Fibroblast of pulmonary artery (primary cell): ENCODE measurements at regions not wholly inside any gene's neighbourhood (a gene's known extent, or its start where the extent isn't known, plus 50 kb on each side); places are given as distances from the start of the nearest gene placed in this dataset.

ENCODE experiments used
- DNase-seq: peaks from one replicate; pipeline ENCODE4 v3.0.0-alpha.2; 2010; ENCODE audit warnings: low read depth
- H3K4me3 ChIP-seq: replicated peaks from 2 replicates; pipeline ENCODE4 v1.5.1; 2011; ENCODE audit warnings: low read depth, mild to moderate bottlenecking, control low read depth, low read length, moderate library complexity
- TF ChIP-seq, protein P1 (sequence below): IDR thresholded peaks from 2 replicates; pipeline ENCODE4 v1.5.1; 2011; ENCODE audit warnings: mild to moderate bottlenecking, control low read depth, low read length, inconsistent platforms; ENCODE audit errors: missing control alignments

DNA sequence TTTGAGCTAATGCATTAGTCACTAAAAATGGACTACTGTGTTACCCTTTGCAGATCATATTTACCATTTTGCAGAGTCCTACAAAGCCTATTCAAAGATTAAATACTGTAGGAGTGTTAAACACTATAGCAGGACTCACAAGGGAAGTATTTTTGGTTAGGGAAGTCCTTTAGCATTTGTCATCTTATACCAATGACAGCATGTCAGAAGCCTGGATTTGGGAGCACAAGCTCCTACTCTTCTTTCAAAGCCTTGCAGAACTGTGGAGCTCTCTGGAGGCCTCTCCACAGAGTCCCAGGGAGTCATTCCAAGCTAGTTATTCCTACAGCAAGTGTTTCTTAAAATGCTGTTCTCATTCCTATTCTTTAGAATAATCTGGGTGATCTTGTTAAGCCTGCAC, 288.8 kb downstream of the PIK3R1 start:
- no peak overlapping the region for H3K4me3 ChIP-seq
- TF ChIP-seq, protein P1, sequence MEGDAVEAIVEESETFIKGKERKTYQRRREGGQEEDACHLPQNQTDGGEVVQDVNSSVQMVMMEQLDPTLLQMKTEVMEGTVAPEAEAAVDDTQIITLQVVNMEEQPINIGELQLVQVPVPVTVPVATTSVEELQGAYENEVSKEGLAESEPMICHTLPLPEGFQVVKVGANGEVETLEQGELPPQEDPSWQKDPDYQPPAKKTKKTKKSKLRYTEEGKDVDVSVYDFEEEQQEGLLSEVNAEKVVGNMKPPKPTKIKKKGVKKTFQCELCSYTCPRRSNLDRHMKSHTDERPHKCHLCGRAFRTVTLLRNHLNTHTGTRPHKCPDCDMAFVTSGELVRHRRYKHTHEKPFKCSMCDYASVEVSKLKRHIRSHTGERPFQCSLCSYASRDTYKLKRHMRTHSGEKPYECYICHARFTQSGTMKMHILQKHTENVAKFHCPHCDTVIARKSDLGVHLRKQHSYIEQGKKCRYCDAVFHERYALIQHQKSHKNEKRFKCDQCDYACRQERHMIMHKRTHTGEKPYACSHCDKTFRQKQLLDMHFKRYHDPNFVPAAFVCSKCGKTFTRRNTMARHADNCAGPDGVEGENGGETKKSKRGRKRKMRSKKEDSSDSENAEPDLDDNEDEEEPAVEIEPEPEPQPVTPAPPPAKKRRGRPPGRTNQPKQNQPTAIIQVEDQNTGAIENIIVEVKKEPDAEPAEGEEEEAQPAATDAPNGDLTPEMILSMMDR = no peak
- no peak for DNase-seq

DNA sequence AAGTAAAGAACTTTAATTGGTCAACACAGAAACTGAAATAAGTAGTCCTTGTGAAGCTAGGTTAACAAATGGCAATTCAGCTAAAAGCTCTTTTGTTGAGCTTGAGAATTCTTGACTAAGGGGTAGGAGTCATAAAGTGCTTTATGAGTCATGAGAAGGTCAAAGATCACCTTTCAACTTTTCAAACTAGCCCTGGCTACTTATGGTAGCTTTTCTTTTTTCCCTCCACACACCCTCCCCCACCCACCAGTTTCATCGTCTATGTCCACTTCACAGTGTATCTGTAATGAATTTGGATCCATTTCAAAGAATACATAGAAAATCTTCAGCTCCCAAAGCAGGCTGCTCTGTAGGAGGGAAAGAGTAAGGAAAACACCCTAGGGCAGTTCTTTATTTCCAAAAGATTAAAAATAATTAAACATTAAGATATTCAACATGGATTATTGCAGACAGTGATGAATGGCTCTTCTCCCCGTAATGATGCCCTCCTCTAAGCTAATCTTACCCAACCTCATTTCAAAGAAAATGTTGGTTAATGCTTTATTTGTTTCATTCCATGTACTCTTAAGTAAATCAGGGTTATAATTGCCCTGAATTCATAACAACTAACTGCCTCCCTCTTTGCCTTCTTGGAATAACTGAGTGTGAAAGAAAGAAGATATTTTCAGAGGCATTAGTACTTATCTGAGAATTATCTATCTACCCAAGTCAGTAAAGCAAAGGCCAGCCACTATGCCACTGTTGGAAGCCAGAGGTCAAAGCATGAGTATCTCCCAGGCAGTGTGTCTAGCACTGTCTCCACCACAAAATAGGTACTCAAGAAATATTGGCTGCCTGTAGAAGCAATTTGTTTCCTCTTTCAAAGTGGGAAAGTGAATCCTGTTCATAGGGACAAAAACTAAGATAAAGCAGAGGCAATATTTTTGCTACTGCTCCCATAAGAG, 290.6 kb downstream of the PIK3R1 start:
- TF ChIP-seq, protein P1 = no peak
- no peak overlapping the region for H3K4me3 ChIP-seq
- peak; percentile 32 for DNase-seq

DNA sequence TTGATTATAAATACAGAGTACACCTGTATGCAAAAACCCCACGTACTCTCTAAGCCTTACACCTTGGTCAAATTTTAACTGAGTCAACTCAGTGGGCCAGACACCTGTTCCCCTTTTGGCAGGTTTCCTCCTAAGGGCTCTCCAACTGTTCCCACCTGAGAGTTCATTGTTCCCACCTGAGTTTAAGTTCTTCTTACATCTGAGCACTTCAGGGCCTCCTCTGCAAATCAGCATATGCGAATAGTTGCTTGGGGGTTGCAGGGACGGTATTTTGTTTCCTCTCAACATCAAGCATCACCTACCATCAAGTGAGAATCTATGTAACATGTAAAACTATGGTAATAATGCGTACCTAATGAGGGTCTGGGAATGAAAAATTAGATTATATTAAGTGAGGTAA, 300.0 kb downstream of the PIK3R1 start:
- no peak overlapping the region for H3K4me3 ChIP-seq
- DNase-seq = no peak
- TF ChIP-seq, protein P1 = no peak

DNA sequence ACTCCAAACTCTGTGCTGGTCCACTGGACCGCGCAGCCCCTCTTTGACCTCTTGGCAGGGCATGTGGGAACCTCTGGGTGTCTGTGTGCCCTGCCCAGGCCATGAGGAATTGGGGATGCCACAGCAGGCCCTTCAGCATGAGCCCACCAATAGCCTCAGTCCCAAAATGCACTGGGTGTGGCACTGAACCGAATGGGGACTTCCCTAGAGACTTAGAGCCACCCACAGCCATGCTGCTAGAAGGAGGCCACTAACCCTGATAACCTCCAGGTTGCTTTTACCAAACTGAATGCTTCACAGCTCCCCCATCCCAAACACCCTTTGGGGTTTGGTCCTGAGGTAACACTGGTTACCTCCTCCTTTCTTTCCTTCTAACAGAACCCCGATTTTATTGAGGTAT, 302.7 kb downstream of the PIK3R1 start:
- TF ChIP-seq, protein P1 = no peak
- no peak for DNase-seq
- no peak overlapping the region for H3K4me3 ChIP-seq

DNA sequence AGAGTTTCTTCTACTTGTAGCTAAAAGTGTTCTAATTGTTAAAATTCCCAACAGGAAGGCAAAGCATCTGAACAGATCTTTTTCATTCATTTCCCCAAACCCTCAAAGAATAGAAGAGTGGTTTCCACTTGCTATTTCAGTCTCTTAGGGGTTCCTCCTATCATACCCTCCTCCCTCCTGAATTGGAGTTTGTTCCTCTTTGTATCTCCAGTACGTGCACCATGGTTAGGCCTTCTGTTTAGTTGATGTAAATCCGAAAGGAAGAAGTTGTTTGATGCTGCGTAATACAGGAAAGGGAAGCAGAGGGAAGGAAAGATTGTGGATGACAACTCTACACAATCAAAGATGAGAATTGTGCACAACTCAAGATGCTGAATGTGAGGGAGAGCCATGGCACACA, 303.6 kb downstream of the PIK3R1 start:
- no peak overlapping the region for H3K4me3 ChIP-seq
- TF ChIP-seq, protein P1 = no peak
- no peak for DNase-seq

DNA sequence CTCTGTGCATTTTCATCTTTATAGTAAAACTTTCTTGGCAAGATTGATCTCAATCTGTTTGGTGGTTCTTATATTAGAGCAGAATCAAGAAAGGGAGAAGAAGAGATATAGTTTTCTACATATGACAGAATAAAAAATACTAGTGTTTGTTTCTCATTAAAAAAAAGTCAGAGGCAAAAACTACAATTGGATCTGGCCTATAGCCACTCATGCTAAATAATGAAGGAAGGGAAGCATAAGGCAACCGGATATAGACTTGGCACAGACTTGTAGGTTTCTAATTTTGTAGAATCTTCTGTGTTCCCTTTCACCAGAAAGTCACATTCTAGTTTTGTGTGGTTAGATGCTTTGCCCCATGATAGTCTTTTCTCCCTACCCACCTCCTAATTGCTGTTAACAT, 306.2 kb downstream of the PIK3R1 start:
- TF ChIP-seq, protein P1 = no peak
- H3K4me3 ChIP-seq = no peak overlapping the region
- DNase-seq = no peak

DNA sequence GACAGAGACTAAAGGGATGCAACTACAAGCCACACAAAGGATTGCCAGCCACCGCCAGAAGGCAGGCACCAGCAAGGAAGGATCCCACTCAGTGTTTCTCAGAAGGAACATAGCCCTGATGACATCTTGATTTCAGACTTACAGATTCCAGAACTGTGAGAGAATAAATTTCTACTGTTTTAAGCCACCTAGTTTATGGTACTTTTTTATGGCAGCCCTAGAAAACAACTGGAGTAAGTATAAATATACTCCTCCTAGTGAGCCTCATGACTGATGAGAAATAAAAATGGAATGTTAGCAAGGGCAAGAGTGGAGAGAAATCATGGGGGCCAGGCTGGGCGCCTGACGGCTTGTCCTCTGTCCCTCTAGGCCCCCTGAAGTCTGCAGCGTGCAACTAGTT, 307.3 kb downstream of the PIK3R1 start:
- H3K4me3 ChIP-seq = no peak overlapping the region
- DNase-seq = no peak
- TF ChIP-seq, protein P1 = no peak
